ENCODE measurements at regions not wholly inside any gene's neighbourhood (a gene's known extent, or its start where the extent isn't known, plus 50 kb on each side); places are given as distances from the start of the nearest gene placed in this dataset.

DNA sequence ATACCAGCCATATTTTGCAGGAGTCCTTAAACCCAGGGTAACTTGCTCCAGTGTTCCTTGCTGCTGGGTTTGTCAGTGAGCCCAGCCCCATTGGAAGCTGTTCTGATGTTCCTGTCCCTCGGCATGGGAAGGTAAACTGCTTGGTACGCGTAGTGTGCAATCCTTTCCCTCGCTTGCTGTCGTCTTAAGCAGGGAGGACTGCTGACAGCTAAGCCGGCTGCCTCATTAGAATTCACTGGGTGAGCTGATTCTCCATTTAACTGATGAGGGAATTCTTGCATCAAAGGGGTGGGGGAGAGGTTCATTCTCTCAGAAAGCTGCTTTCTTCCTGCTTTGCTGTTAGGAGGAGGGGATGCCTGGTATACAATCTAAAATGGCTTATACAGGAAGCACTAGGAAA lies 164.6 kb downstream of the MID1IP1 start:
- TF ChIP-seq, protein P1, sequence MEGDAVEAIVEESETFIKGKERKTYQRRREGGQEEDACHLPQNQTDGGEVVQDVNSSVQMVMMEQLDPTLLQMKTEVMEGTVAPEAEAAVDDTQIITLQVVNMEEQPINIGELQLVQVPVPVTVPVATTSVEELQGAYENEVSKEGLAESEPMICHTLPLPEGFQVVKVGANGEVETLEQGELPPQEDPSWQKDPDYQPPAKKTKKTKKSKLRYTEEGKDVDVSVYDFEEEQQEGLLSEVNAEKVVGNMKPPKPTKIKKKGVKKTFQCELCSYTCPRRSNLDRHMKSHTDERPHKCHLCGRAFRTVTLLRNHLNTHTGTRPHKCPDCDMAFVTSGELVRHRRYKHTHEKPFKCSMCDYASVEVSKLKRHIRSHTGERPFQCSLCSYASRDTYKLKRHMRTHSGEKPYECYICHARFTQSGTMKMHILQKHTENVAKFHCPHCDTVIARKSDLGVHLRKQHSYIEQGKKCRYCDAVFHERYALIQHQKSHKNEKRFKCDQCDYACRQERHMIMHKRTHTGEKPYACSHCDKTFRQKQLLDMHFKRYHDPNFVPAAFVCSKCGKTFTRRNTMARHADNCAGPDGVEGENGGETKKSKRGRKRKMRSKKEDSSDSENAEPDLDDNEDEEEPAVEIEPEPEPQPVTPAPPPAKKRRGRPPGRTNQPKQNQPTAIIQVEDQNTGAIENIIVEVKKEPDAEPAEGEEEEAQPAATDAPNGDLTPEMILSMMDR (IDR thresholded peaks at IDR 0.05): no peak
- TF ChIP-seq POLR2A (IDR thresholded peaks at IDR 0.05) (no peak), EP300 (IDR thresholded peaks at IDR 0.05) (no peak)
- WGBS, 2 donors: 39 to 63% methylated on average over 6 of the region's 6 CpGs
- H3K4me3 ChIP-seq: no peak overlapping the region
- no peaks in the 10 kb centered on the region for H3K36me3 ChIP-seq
- H3K4me1 ChIP-seq: no peaks in the 10 kb centered on the region
- peaks cover 0 to 6% (median 0%) of the 10 kb centered on the region in 4 donors for H3K9me3 ChIP-seq
- H3K27me3 ChIP-seq: no peaks in the 10 kb centered on the region
- H3K27ac ChIP-seq: no peak overlapping the region
- DNase-seq (ENCODE audit: low spot score in 2 of 2): no peak

DNA sequence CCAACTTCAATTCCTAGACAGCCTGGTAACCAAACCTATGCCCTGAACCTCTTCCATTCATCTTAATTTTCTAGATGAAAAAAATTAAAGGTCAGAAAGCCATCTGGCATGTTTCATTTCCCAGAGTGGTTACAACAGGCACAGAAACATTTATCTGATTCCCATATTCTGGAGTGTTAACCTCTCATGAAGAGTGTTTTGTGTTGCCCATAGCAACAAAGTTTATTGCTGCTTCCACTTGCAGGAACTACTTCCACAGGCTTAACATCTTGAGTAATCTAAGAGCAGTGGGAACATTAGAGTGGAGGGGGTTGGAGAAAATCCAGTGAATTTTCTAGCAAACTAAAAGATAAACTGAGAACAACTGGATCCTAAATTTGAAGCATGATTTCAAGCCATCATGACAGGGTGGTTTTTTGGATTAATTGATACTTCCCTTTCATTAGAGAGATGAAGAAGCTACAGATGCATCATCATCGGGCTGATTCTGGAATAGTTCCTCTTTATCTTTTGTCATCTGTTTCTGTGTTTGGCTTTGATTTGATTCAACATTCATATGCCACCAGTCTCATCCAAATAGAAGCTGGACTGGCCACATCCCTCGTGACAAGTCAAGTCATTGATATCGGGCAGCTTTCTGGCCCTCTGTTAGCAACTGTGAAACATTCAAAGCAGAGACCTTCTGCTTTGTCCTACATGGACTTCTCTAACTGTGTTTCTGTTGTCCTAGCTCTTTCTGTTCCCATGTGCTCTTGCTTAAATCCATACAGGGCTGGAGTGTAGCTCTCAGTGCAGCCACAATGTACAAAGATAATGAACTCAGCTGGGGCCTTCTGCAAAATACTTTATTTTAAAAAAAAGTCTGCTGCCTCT lies 167.3 kb downstream of the MID1IP1 start:
- Histone ChIP-seq H3K4me1 (no peaks in the 10 kb centered on the region), H3K4me3 (no peak overlapping the region), H3K9me3 (no peaks in the 10 kb centered on the region), H3K36me3 (no peaks in the 10 kb centered on the region), H3K27ac (no peak overlapping the region), H3K27me3 (no peaks in the 10 kb centered on the region)
- 74 to 84% methylated on average over 3 of the region's 3 CpGs for WGBS, 2 donors
- TF ChIP-seq, protein P1 (IDR thresholded peaks at IDR 0.05): no peak
- TF ChIP-seq EP300 (IDR thresholded peaks at IDR 0.05) (no peak), POLR2A (IDR thresholded peaks at IDR 0.05) (no peak)
- DNase-seq (ENCODE audit: low spot score in 2 of 2): no peak

DNA sequence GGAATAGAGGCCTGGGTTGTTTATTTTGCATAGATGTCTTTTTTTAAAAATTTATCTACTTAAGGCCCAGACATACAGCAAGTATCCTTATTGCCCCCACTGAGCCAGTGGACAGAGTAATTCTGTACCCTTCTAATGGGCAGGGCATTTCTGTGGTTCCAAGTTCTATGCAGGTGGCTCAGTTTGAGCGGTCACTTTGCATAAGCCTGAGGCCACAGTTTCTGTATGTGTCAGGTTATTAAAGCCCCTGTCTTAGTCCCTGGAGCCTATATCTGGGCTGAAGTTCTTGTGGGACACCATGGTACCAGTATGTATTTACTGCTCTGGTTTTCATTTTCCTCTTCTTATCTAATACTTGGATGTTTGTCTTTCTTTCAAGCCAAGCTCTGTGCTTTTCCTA lies 168.8 kb downstream of the MID1IP1 start:
- Histone ChIP-seq H3K4me1 (no peaks in the 10 kb centered on the region), H3K36me3 (no peaks in the 10 kb centered on the region), H3K27me3 (no peaks in the 10 kb centered on the region), H3K27ac (no peak overlapping the region), H3K4me3 (no peak overlapping the region), H3K9me3 (no peaks in the 10 kb centered on the region)
- no peak for TF ChIP-seq EP300 (IDR thresholded peaks at IDR 0.05)
- TF ChIP-seq, protein P1 (IDR thresholded peaks at IDR 0.05): no peak
- no peak for TF ChIP-seq POLR2A (IDR thresholded peaks at IDR 0.05)
- DNase-seq (ENCODE audit: low spot score in 2 of 2): no peak
- WGBS, 2 donors: 88 to 100% methylated on average over 1 of the region's 1 CpG

DNA sequence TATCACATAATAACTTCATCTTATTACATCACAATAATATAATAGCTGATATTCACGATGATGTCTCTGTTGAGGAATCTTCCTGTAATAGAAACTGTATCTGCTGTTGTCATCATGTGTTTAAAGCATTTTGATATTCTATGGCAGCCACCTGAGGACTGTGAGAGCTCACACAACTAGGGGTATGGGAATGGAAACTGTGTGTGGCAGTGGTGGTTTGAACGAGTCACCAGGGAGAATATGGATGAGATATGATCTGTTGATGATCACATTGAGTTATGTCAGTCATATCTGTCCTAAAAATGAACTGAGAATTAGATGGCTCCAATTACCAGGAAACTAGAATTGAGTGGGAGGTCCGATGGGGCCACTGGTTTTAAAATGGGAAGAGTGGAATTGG lies 169.6 kb downstream of the MID1IP1 start:
- Histone ChIP-seq H3K27ac (no peak overlapping the region), H3K4me3 (no peak overlapping the region), H3K36me3 (no peaks in the 10 kb centered on the region), H3K4me1 (no peaks in the 10 kb centered on the region), H3K9me3 (no peaks in the 10 kb centered on the region), H3K27me3 (no peaks in the 10 kb centered on the region)
- no peak for DNase-seq (ENCODE audit: low spot score in 2 of 2)
- TF ChIP-seq, protein P1 (IDR thresholded peaks at IDR 0.05): no peak
- TF ChIP-seq POLR2A (IDR thresholded peaks at IDR 0.05) (no peak), EP300 (IDR thresholded peaks at IDR 0.05) (no peak)
- WGBS, 2 donors: 74 to 92% methylated on average over 3 of the region's 3 CpGs

DNA sequence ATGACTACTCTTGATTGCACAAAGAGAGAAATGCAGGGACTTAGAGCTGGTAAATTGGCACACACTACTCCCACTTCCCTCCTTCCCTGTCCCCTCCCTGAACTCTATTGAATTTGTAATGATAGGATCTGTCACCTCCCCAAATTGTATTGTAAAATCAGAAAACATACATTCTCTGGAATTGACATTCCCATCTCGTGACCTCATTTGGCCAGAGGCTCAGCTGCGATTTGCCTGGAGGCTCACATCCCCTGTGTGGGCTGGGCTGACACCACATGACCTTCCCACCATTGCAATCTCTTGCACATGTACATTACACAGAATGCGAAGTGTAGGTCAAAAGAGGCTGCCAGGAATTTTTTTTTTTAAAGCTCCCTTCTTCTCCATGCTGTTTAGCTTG lies 172.1 kb downstream of the MID1IP1 start:
- Histone ChIP-seq H3K4me3 (no peak overlapping the region), H3K4me1 (no peaks in the 10 kb centered on the region), H3K36me3 (no peaks in the 10 kb centered on the region), H3K9me3 (no peaks in the 10 kb centered on the region), H3K27ac (no peak overlapping the region), H3K27me3 (no peaks in the 10 kb centered on the region)
- DNase-seq (ENCODE audit: low spot score in 2 of 2): no peak
- TF ChIP-seq, protein P1 (IDR thresholded peaks at IDR 0.05): no peak
- TF ChIP-seq EP300 (IDR thresholded peaks at IDR 0.05) (no peak), POLR2A (IDR thresholded peaks at IDR 0.05) (no peak)
- WGBS, 2 donors: 21 to 42% methylated on average over 3 of the region's 3 CpGs
